Activated CD4-positive, alpha-beta T cell treated with anti-CD3 and anti-CD28 coated beads for 1 hour (primary cell): ENCODE measurements at regions not wholly inside any gene's neighbourhood (a gene's known extent, or its start where the extent isn't known, plus 50 kb on each side); places are given as distances from the start of the nearest gene placed in this dataset.

Source experiments
- DNase-seq: peaks from one replicate; pipeline ENCODE4 v3.0.0-alpha.2; 2020

DNA sequence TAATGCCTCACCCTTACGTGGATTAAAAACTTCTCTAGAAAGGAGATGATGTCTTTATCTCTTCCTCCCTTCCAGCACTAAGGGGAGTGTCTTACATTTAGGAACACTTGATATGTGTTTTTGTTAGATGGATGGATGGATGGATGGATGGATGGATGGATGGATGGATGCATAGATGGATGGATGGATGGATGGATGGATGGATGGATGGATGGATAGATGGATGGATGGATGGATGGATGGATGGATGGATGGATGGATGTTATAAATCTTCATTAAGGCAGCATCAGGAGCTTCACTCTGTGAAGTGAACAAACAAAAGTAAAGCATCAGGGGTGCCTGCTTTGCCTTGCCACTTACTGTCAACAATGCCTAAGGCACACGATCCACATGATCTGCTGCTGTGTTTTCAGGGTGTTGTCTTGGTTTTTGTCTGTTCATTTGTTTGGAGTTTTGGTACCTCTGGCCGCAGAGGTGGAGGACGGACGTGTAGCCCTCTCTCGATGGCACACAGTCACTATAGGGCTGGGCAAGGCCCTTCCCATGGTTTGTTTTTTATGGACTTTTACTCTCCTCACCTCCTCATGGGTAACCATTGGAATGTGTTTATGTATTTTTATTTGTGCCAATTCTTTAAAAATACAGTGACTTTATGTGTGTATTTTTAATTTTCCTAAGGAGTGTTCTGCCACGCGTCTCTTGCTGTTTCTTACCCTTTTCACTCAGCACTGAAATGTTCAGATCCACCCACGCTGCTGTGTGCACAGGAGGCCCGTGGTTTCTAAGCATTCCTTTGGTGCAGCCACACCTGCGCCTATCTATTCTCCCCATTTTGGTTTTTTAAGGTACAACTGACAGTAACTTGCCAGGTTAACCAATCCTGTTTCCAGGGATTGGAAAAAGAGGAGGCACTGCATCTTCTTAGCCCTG, 91.8 kb upstream of the ENPP6 start:
- no peak for DNase-seq

DNA sequence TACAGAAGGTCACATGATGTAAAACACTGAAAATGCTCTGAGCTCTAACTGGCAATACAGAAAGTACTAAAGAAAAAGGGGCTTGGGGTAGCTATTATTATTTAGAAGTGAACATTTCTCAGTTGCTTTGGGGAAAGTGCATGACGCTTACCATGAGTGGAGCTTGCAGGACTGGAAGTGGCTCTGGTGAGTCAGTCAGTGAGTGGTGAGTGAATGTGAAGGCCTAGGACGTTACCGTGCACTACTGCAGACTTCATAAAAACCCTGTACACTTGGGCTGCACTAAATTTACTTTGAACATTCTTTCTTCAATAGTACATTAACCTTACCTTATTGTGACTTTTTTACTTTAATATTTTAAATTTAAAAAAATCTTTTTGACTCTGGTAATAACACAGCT, 89.3 kb upstream of the ENPP6 start:
- no peak for DNase-seq

DNA sequence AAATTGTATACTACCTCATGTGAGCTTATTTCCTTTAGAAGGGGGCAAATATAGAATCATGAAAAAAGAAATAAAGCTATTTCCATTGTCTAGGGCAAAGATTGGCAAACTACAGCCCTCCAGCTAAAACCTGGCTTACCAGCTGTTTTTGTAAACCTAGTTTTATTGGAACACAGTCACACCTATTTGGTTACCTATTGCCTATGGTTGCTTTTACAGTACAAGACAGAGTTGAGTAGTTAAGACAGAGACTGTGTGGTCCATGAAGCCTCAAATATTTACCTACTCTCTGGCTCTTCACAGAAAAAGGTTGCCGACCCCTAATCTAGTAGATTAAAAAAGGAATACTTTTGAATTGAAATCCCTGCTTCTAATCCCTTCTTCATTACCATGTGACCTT, 88.8 kb upstream of the ENPP6 start:
- DNase-seq: no peak

DNA sequence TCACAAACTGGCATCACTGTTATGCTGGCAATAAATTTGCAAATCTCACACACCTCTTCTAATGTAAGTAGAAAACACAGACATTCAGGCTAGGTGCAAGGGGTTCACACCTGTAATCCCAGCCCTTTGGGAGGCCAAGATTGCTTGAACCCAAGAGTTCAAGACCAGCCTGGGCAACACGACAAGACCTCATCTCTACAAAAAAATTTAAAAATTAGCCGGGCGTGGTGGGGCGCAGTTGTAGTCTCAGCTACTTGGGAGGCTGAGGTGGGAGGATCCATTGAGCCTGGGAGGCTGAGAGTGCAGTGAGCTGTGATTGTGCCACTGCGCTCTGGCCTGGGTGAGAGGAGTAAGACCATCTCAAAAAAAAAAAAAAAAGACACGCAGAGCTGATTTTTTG, 83.1 kb upstream of the ENPP6 start:
- DNase-seq: no peak

DNA sequence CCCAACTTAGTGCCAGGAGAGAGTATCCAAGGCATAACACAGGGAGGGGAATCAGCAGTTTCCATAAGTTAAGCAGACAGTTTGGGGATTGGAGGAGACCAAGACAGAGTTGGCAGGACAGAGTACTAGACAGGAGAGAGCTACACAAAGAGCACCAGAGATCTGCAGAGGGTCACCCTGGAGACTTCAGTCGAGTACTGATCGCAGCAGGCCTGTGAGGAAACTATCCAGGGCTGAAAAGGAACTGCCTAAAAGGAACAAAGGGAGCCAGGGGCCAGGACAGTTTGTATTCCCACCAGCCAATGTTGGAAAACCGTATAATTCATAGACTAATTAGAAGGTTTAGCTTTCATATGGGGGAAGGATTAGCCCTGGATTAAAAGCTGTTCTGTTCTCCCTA, 80.6 kb upstream of the ENPP6 start:
- DNase-seq: no peak

DNA sequence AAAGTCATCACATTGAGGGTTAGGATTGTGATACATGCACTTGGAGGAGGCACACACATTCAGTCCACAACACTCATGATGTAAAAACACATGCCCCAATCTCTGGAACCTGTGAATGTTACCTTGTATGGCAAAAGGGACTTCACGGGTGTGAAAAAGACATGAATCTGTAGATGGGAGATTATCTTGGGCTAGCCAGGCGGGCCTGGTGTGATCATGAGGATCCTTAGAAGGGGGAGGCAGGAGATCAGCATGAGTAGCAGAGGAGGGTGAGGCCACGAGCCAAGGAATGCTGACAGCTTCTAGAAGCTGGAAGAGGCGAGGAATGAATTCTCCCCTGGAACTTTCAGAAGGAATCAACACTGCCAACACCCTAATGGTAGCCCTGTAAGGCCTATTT, 77.5 kb upstream of the ENPP6 start:
- DNase-seq: no peak

DNA sequence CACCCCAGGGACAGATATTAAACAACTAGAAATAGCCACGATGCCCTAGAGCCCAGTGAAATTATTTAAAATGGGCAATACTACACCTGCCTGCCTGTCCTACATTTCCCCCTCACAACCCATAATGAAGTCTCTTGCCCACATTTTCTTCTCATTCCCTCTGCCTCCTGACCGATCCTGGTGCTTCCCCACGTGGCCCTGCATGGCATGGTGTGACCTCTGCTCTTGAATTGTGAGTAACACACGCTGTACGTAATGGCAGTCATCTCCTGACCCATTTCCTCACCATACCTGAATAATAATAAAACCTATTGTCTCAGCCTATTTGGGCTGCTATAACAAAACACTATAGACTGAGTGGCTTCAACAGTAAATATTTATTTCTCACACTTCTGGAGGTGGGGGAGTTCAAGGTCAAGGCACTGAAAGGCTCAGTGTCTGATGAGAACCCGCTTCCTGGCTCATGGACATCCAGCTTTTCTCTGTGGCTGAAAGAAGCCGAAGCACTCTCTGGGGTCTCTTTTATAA, 77.0 kb upstream of the ENPP6 start:
- no peak for DNase-seq

DNA sequence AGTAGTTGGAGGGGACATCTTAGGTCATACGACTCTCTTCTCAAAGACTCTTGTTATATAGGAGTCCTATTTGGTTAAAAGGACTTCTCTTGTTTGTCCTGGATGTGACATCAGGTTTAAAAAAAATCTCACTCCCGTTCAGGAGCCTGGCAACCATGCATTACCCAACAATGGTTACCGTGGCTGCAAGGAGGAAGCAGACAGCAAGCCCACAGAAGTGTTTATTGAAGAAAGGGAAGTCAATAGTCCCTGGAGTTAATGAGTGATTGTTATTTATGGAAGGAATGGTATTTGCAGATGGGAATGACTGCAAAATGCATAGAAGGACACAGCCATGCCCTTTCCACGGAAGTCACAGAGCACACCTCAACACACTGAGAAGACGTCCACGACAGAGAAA, 75.9 kb upstream of the ENPP6 start:
- DNase-seq: no peak

DNA sequence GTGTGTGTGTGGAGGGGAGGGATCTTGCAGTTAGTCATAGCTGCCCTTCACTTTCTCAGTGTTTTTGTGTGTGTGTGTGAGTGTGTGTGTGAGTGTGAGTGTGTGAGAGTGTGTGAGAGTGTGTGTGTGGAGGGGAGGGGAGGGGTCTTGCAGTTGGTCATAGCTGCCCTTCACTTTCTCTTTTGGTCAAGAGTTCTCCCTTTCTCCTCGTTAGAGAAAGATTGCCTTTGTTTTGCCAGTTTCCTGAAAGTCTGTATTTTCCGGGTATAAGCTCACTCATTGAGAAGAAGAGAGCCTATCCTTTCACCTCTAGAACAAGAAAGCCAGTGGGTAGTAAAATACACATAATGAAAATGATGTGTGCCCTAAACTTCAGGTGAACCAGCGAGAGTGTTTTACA, 75.2 kb upstream of the ENPP6 start:
- DNase-seq: no peak

DNA sequence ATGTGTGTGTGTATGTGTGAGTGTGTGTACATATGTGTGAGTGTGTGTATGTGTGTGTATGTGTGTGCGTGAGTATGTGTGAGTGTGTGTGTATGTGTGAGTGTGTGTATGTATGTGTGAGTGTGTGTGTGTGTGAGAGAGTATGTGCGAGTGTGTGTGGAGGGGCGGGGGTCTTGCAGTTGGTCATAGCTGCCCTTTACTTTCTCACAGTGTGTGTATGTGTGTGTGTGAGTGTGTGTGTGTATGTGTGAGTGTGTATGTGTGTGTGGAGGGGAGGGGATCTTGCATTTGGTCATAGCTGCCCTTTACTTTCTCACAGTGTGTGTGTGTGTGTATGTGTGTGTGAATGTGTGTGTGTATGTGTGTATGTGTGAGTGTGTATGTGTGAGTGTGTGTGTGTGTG, 74.8 kb upstream of the ENPP6 start:
- no peak for DNase-seq

DNA sequence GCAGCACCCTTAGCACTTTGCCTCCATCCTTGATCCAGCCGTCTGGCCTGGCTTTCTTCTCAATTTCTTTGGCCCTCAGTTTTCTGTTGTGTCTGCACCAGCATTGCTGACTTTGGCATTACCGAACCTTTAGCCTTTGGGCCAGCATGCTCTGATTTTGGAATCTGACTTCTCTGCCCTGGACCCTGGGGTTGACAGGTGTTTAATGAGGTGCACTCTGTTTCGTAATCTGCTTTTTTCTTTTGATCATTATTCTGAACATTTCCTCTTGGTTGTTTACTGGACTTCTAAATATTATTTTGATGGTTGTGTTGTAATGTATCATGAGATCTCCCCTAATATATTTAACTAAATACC, 71.5 kb upstream of the ENPP6 start:
- no peak for DNase-seq

DNA sequence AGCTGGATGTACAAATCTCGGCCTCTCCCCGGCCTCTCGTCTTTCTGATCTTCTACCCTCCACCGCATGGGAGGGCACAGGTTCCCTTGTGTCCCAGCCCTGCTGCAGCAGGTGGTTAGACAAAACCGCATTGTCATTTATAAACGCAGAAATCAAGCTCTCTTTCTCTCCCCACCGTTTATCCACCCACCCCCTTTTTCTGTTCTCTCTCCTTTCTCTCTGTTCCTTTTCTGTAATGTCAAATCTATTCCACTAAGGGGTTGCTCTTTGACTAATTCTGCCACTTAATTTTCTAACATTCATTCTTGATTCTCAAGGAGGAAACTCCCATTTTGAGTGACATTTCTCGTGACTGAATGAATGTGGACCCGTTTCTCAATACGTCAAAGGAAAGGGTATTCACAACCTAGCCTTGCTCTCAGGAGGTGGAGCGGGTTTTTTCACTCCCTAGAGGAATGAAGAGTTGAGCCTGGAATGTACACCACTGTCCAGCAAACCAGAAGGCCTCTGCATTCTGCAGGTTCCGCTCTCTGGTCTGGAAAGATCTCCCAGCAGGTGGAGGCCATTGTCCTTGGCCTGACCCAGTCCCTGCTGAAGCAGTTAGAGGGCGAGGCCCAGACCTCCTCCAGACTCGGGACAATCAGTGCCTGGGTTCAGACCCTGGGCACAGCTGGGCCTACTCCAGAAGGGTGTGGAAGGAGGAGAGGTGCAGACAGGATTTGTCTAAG, 70.9 kb upstream of the ENPP6 start:
- no peak for DNase-seq

DNA sequence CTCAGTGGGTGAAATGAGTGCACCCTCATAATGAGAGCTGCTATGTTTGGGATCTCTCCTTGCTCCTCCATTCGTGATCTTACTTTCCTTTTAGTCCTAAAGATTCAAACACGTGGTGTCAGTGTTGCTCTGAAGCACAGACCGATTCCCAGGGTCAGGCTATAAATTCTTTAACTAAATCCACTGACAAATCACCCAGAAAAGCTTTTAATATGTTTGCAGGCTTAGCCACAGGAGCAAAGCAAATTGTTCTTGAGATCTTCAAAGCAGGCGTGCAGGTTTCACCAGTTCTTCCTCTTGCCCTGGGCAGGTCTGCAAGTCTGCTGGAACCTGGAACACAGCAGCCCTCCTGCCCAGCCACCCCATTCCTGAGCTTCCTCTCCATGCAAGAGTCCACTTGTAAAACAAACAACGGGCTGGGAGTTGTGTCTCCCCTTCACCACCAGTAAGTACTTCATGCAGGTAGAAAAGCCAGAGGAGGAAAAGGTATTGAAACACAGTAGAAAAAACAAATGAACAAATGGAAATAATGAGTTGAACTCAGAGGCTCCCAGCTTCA, 70.1 kb upstream of the ENPP6 start:
- DNase-seq: no peak

DNA sequence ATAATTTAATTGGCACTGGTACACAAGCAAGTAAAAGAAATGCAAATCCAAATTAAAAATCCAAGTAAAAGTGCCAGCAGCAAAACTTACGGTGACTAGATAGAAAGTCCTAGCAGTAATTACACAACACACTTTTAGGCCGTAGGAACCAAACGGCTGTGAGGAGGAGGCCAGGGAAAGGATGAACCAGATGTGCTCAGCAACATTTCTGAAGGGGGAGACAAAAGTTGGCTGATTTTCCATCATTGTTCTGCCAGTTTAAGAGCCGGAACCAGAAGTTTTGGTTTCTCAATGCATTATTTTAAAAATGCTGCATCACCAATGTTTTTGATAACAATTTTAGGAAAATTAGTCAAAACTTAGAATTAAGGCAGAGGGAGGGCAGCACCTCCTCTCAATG, 68.7 kb upstream of the ENPP6 start:
- no peak for DNase-seq

DNA sequence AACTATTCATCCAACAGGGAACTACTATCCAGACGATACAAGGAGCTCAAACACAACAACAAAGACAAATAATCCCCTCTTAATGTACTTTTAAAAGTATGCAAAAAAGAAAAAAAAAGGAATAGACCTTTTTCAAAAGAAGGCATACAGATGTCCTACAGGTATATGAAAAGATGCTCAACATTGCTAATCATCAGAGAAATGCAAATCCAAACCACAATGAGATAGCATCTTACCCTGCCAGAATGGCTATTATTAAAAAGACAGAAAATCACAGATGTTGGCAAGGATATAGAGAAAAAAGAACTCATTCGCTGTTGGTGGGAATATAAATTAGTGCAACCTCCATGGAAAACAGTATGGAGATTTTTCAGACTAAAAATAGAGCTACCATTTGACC, 67.1 kb upstream of the ENPP6 start:
- no peak for DNase-seq

DNA sequence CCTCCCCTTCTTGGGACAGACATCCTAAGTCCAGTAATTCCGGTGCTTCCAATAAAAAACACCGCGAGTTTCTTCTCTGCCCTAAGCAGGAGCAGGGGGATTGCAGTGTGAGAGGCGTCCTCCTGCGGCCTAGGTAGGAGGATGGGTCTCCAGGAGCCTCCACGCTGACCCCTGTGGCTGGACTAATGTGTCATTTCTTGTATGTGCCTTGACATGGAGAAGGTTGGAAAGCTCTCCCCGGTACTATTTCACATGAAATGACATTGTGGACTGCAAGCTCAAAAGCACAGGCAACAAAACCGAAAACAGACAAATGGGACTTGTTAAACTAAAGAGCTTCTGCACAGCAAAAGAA, 66.6 kb upstream of the ENPP6 start:
- no peak for DNase-seq

DNA sequence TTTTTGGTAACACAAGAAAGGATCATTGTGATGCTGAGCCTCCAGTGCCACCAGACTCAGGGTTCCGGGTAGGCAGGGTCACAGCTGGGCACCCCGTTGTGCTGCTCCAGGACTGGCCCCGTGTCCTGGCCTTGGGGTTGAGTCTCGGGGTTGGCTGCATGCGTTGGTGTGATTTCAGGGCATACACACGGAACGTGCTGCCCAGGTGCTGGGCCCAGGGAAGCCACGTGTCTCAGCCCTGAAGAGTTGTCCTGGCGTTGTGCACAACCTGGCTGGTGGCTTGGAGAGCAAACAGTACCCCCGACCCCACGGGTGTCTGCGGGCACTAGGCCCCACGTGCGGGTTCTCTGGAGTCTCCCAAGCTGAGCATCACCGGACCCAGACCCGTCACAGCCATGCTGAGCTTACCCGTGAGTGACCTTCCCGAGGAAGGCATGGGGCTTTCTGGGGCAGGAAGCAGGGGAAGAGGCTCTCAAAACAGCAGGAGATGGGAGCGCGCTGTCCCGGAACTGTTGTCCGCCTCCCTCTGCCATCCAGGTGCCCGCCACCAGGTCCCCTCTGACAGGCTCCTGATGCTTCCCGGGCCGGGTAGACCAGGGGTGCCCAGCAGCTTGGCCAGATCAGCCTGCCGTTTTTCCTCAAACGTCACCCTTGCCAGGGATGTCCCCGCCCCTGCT, 66.1 kb upstream of the ENPP6 start:
- DNase-seq: no peak

DNA sequence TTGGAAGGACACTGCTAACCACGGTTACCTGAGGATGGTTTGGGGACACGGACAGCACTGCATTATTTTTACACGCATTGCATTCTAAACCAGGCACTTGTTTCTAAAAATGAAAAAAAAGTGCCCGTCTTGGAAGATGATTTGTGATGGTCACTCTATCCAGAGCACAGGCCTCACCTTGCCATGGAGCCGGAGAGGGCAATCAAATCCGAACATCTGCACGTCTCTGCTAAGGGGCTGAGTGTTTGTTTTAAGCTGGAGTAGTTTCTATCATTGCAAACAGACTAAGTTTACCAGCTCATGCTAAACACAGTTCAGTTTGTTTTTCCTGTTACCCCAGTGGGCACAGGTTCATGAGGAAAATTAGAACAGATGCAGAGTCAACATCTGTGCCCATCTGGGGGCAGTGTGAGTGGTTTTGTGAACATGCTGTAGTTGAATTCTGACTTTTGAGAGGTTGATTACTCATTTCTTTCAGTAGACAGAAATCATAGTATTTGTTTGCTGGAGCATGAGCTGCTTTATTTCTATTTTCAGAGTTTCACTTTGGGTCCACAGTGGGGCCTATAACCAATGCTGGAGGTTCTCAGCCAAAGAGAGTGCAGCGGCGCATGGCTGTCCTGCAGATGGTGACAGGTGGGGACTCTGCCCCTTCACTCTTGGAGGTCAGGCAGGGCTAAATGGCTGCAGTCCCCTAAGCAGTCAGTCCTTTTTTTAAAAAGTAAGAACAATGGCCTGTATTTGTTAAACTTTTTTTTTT, 65.4 kb upstream of the ENPP6 start:
- DNase-seq: no peak

DNA sequence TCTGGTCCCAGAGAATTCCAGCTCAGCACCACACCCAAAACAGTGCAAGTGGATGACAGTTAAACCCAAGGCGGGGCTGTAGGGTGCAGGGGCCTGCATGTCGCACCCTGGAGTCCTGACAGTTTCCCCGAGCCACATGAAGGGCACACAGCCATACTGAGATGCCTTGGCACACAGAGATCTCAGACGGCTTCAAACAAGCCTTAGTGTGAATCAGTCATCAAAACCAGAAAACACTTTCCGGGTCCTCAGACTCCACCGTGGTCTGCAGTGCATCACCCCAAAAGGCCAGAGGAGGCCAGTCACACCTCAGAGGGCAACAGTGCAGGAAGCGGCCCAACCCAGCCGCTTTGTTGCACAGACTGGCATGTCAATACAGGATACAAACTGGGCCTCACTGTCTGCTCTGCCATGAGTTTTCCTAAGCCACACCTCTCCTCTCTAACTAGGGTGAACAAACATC, 64.6 kb upstream of the ENPP6 start:
- DNase-seq: no peak

DNA sequence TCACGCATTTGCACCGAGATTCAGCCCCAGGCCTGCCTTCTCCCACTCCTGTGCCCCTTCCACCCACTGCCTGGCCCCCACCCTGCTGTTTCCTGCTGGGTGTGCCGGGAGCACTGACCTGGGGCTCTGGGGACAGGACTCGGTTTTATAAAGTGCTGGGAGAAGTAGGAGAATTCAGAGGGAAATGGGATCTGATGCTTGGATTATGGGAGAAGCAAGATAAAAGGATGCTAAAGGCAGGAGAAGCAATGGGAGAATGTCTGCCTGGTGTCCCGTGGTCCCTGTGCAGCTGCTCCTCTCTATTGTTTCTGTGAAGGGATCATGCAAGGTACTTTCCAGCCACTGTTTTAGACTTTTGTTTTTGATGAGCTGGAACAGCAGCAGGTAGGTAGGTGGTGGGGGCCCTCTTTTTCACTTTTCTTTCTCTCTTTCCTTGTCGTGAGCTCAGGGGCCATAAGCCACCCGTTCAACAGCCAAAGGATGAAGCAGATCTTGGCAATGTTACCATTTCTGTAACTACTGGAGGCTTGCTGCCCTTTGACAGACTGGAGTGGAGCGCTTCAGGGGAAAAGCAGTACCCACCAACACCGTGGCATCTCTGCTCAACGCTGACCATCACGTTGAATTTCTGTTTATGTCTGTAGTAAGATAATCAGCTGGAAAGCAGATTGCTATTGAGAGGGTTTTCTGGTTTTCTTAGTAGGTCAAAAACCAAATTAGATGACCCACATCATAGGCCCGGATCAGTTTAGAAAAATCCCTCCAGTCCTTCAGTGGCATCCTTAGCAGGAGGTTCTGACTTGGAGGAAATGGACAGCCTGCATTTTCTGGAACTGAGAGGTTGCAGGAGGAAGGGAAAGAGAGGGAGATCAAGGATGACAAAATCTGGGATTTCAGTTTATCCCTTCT, 63.8 kb upstream of the ENPP6 start:
- DNase-seq: no peak

DNA sequence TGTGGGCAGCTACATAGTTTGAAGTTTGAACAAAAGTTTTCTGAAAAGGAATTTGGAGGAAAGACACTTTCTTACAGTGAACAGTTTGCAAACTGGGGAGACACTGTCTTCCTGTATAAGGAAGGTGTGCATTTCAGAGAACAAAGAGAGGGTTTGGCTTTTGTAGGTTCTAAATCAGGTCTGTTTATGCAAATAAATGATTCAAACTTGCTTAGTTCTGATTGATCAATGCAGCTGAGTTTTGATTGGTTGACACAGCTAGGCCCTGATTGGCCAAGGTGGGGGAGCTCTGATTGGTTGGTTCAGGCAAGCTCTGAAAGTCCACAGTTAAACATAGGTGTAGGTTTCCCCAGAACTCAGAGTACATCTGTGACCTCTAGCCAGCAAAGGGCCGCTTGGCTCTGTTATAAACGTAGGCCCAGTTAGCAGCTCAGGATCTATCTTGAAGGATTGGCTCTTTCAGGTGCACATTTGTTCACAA, 63.0 kb upstream of the ENPP6 start:
- no peak for DNase-seq
